KOPT-K1 (cell line): ENCODE measurements at regions not wholly inside any gene's neighbourhood (a gene's known extent, or its start where the extent isn't known, plus 50 kb on each side); places are given as distances from the start of the nearest gene placed in this dataset.

Experiments
- H3K27ac ChIP-seq: fragments of 200-600 bp; sonication (generic); 2 replicates; pipeline ENCODE4 v1.5.1; 2016; ENCODE audit warnings: antibody characterized with exemption, mild to moderate bottlenecking, low read depth, low read length; ENCODE audit not compliant: poor library complexity, severe bottlenecking
- H3K36me3 ChIP-seq: fragments of 200-600 bp; sonication (generic); 2 replicates; pipeline ENCODE4 v1.5.1; 2017; ENCODE audit warnings: antibody characterized with exemption, mild to moderate bottlenecking, low read length, moderate library complexity; ENCODE audit not compliant: insufficient read depth
- H3K9me3 ChIP-seq: fragments of 200-600 bp; sonication (generic); 2 replicates; pipeline ENCODE4 v1.5.1; 2017; ENCODE audit warnings: antibody characterized with exemption, low read length, mild to moderate bottlenecking; ENCODE audit not compliant: insufficient read depth, poor library complexity, severe bottlenecking

DNA sequence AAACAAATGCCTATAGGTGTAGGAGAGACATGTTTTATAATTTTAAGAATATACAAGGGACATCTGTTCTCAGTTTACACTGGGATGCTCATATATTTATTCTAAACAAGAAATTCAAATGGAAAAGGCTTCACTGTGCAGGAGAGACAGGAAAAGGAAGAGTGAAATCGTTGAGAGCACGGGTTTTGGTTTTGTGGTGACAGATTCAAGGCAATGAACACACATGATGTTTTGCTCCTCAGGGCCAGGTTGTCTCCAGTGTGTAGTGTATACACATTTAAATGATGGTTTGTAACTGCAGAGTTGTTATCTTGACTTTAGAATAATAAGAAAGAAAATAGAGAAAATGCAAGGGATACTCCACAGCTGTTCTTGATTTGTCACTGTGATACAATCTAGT is 73.7 kb downstream of the S1PR1 start:
- no peaks in the 10 kb centered on the region for H3K9me3 ChIP-seq
- H3K36me3 ChIP-seq: no peaks in the 10 kb centered on the region
- peak overlapping the region; percentile 96 for H3K27ac ChIP-seq

GRCh38 chr1:101311146-101311920 is 74.5 kb downstream of the S1PR1 start:
- Histone ChIP-seq H3K27ac (peak overlapping the region; percentile 96), H3K9me3 (no peaks in the 10 kb centered on the region), H3K36me3 (no peaks in the 10 kb centered on the region)

DNA sequence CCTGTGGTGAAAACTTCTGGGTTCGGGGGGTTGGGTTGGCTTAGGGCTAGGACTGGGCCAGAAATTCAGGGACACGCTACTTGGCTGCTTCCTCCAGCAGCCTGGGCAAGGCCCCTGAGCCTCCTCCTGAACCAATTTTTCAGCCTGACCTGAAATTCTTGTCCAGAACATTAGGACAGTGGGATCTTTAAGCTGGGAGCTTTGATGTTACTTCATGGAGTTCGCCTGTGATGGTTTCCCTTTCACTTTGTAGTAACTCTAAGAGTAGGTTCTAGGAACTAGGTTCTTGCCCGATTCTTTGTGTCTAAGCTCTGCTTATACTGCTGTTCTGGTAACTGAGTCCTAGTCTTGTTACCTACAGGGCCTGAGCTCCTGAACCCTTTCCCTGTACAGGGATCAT is 75.3 kb downstream of the S1PR1 start:
- Histone ChIP-seq H3K27ac (peak overlapping the region; percentile 96), H3K9me3 (no peaks in the 10 kb centered on the region)

DNA sequence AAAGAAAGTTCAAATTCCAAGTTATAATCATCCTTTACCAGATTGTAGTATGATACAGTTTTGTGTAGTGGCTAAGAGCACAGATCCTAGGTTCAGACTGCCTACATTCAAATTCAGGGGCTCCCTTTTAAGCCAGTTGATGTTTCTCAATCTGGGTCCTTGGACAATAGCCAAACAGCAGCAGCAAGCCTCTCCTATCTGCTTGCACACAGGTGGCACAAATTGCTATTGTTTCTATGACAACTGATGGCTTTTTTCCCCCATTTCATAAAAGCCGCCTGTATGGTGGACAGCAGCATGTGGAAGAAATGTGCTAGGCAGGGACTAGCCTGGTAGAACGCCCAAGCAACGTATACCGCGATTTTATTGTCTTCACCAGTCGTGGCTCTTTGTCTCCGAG is 76.5 kb downstream of the S1PR1 start:
- Histone ChIP-seq H3K9me3 (no peaks in the 10 kb centered on the region), H3K36me3 (no peaks in the 10 kb centered on the region), H3K27ac (peak overlapping the region; percentile 96)

More for the DNA sequence above, 75.3 kb downstream of the S1PR1 start:
- H3K36me3 ChIP-seq: no peaks in the 10 kb centered on the region

- Histone ChIP-seq H3K27ac (peak overlapping the region; percentile 96), H3K36me3 (no peaks in the 10 kb centered on the region), H3K9me3 (no peaks in the 10 kb centered on the region)
Observed at GRCh38 chr1:101314244-101314643, 77.4 kb downstream of the S1PR1 start.

DNA sequence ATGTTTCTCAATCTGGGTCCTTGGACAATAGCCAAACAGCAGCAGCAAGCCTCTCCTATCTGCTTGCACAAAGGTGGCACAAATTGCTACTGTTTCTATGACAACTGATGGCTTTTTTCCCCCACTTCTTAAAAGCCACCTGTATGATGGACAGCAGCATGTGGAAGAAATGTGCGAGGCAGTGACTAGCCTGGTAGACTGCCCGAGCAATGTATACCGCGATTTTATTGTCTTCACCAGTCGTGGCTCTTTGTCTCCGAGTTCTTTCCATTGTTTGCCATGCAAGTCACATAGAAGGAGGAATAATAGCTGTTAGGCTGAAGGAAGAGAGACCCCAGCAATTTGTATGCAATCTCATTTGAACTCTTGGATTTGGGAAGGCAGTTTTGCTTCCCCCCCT is 79.4 kb downstream of the S1PR1 start:
- Histone ChIP-seq H3K9me3 (peaks cover 5% of the 10 kb centered on the region), H3K36me3 (no peaks in the 10 kb centered on the region), H3K27ac (peak overlapping the region; percentile 96)

DNA sequence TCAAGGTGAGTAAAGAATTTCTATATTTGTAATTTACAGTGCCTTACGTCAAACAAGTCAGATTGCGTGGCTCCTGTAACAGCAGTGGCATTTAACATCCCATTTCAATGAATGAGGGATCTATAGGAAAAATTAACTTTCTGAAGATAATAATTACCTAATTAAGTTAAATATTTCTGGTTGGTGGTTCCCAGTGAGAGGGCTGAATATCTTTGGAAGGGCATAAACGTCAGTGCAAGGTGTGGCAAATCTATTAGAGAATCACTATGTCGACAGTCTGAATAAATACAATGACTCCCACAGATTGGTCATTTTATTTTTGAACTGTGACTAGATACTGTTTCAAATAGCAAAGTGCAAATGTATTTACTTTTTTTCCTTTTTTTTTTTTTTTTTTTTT is 80.0 kb downstream of the S1PR1 start:
- Histone ChIP-seq H3K36me3 (no peaks in the 10 kb centered on the region), H3K9me3 (peaks cover 5% of the 10 kb centered on the region), H3K27ac (peak overlapping the region; percentile 96)

GRCh38 chr1:101317590-101317989 is 80.8 kb downstream of the S1PR1 start:
- H3K36me3 ChIP-seq: no peaks in the 10 kb centered on the region
- peaks cover 5% of the 10 kb centered on the region for H3K9me3 ChIP-seq
- H3K27ac ChIP-seq: peak overlapping the region; percentile 29

DNA sequence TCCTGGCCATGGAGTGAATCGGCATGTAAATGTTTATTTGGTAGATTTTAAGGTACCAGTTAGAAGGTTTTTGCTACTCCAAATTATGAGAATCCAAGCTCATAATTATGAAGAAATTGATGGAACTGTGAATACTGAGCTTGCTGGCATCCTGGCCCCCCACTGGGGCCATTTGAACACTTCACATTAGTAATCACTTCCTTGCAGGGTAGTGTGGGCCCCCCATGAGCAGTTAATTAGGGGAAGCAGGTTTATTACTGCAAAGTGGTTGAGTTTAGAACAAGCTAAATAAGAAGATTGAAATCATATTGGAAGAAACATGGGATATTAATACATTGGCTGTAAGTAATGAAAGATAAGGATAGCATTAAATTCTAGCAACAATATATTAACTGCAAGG is 86.7 kb downstream of the S1PR1 start:
- peak overlapping the region; percentile 12 for H3K27ac ChIP-seq
- H3K36me3 ChIP-seq: no peaks in the 10 kb centered on the region
- peaks cover 5% of the 10 kb centered on the region for H3K9me3 ChIP-seq

DNA sequence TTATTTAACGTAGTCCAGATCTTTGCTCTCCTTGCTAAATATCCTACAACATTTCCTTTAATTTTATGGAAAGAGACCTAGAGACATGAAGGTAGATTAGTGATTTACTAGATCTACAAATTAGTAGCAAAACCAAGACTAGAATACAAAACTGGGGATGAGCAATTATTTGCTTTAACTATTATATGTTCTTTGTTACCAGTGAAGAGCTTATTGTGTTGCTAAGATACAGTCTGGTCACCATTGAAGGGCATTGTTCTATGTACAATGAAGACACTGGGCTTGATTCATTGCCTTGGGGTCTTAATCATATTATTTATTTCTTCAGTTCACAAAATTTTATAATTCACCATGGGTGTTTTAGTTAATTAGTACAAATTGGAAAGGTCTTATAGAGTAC is 88.3 kb downstream of the S1PR1 start:
- Histone ChIP-seq H3K9me3 (peaks cover 5% of the 10 kb centered on the region), H3K27ac (no peak overlapping the region), H3K36me3 (no peaks in the 10 kb centered on the region)

- peaks cover 32% of the 10 kb centered on the region for H3K9me3 ChIP-seq
- H3K36me3 ChIP-seq: no peaks in the 10 kb centered on the region
- H3K27ac ChIP-seq: no peak overlapping the region
Observed at GRCh38 chr1:101330427-101331130, 93.8 kb downstream of the S1PR1 start.

DNA sequence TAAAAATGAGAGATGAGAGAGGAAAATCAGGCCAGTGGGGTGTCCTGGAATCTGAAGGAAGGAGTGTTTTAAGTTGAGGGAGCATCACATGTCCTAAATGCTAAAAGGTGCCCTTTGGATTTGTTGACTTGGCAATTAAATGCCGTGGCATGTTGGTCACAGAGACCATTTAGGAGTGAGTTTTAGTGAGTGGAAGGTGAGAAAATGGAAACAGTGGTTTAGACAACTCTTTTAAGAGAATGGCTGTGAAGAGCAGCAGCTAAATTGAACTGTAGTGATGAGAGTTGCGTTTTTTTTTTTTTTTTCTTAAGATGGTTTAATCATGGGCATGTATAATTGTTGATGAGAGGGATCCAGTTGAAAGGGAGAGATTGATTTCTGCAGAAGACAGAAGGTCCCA is 95.0 kb downstream of the S1PR1 start:
- Histone ChIP-seq H3K36me3 (no peaks in the 10 kb centered on the region), H3K27ac (no peak overlapping the region), H3K9me3 (peaks cover 37% of the 10 kb centered on the region)

- Histone ChIP-seq H3K27ac (no peak overlapping the region), H3K36me3 (no peaks in the 10 kb centered on the region), H3K9me3 (peaks cover 46% of the 10 kb centered on the region)
Observed at GRCh38 chr1:101332633-101333032, 95.8 kb downstream of the S1PR1 start.

DNA sequence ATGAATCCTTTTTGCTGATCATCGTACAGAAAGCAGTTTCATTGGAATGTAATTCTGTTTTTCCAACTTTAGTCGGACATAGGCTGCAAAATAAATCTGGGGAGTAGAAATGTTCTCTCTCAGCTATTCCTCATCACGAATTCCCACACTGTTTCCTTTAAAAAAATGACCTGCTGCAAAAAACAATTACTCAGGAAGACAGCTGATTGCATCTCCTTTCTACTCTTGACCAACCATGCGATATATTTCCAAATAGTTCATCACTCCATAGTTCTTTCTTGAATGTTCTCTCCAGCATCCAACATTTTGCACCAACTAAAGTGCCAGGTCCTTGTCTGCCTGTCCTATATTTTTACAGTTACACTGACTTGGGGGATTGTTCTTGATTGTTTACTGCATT is 96.4 kb downstream of the S1PR1 start:
- H3K27ac ChIP-seq: no peak overlapping the region
- H3K36me3 ChIP-seq: no peaks in the 10 kb centered on the region
- H3K9me3 ChIP-seq: peaks cover 51% of the 10 kb centered on the region

- peaks cover 72% of the 10 kb centered on the region for H3K9me3 ChIP-seq
- no peak overlapping the region for H3K27ac ChIP-seq
- no peaks in the 10 kb centered on the region for H3K36me3 ChIP-seq
Observed at GRCh38 chr1:101337968-101338367, 101.1 kb downstream of the S1PR1 start.
